Smooth muscle cell (in vitro differentiated cells): ENCODE measurements at regions not wholly inside any gene's neighbourhood (a gene's known extent, or its start where the extent isn't known, plus 50 kb on each side); places are given as distances from the start of the nearest gene placed in this dataset.
A peak's percentile ranks its signal among the peaks of the same experiment; 100 is the strongest.

ENCODE experiments used
- DNase-seq: peaks from one replicate; lab custom pipeline; 2025; ENCODE audit not compliant: unreplicated experiment; lab: John Stamatoyannopoulos, UW
- H2AFZ ChIP-seq: fragments of 200-600 bp; sonication (generic); 2 replicates; pipeline ENCODE4 v1.6.0; 2016; ENCODE audit warnings: antibody characterized with exemption, low read depth, mild to moderate bottlenecking
- H3F3A ChIP-seq: fragments of 200-600 bp; sonication (generic); 2 replicates; pipeline ENCODE4 v1.6.0; 2017; ENCODE audit warnings: antibody characterized with exemption, low read depth
- H3K27ac ChIP-seq: fragments of 200-600 bp; sonication (generic); 2 replicates; pipeline ENCODE4 v1.5.1; 2016; ENCODE audit warnings: low read depth, mild to moderate bottlenecking
- H3K27me3 ChIP-seq: fragments of 200-600 bp; sonication (generic); 2 replicates; pipeline ENCODE4 v1.6.1; 2016; ENCODE audit warnings: low read depth, mild to moderate bottlenecking
- H3K36me3 ChIP-seq: fragments of 200-600 bp; sonication (generic); 2 replicates; pipeline ENCODE4 v1.5.1; 2016; ENCODE audit warnings: low read depth
- H3K4me1 ChIP-seq: fragments of 200-600 bp; sonication (generic); 2 replicates; pipeline ENCODE4 v1.5.1; 2016; ENCODE audit warnings: low read depth
- H3K4me2 ChIP-seq: fragments of 200-600 bp; sonication (generic); 2 replicates; pipeline ENCODE4 v1.6.0; 2016; ENCODE audit warnings: mild to moderate bottlenecking
- H3K4me3 ChIP-seq: fragments of 200-600 bp; sonication (generic); 2 replicates; pipeline ENCODE4 v1.5.1; 2016; ENCODE audit warnings: mild to moderate bottlenecking
- H3K79me2 ChIP-seq: fragments of 200-600 bp; sonication (generic); 2 replicates; pipeline ENCODE4 v1.6.0; 2016; ENCODE audit warnings: low read depth, mild to moderate bottlenecking
- H3K9ac ChIP-seq: fragments of 200-600 bp; sonication (generic); 2 replicates; pipeline ENCODE4 v1.6.0; 2016; ENCODE audit warnings: low read depth
- H3K9me3 ChIP-seq: fragments of 200-600 bp; sonication (generic); replicated peaks from 2 replicates; pipeline ENCODE4 v1.5.1; 2016; ENCODE audit warnings: low read depth
- H4K20me1 ChIP-seq: fragments of 200-600 bp; sonication (generic); 2 replicates; pipeline ENCODE4 v1.6.0; 2016; ENCODE audit warnings: low read depth
- CTCF ChIP-seq: fragments of 200-600 bp; sonication (generic); IDR thresholded peaks from 2 replicates; pipeline ENCODE4 v1.5.1; 2017; ENCODE audit warnings: borderline replicate concordance, mild to moderate bottlenecking, antibody characterized with exemption; ENCODE audit not compliant: insufficient read depth, poor library complexity, severe bottlenecking
- WGBS: methylation state at CpG from one replicate; pipeline ENCODE4 v1.1.7; 2016; ENCODE audit warnings: low lambda C conversion rate; 5-methylcytosine and 5-hydroxymethylcytosine counted together

GRCh38 chr7:22566176-22566575 lies 66.2 kb upstream of the STEAP1B start:
- TF ChIP-seq CTCF = no peak
- Histone ChIP-seq H2AFZ (no peak overlapping the region), H3K4me3 (no peak overlapping the region), H3K9ac (no peak overlapping the region), H3K9me3 (no peaks in the 10 kb centered on the region), H4K20me1 (no peaks in the 10 kb centered on the region), H3K27ac (no peak overlapping the region), H3F3A (peaks cover 6% of the 10 kb centered on the region), H3K4me1 (peaks cover 27% of the 10 kb centered on the region), H3K27me3 (no peaks in the 10 kb centered on the region), H3K36me3 (no peaks in the 10 kb centered on the region), H3K4me2 (peak overlapping the region; percentile 63), H3K79me2 (no peaks in the 10 kb centered on the region)
- WGBS = 94% methylated on average over 4 of the region's 4 CpGs
- no peak for DNase-seq

- Histone ChIP-seq H3K4me1 (peaks cover 33% of the 10 kb centered on the region), H2AFZ (no peak overlapping the region)
These were observed 65.4 kb upstream of the STEAP1B start for GRCh38 chr7:22565315-22565811.

GRCh38 chr7:22564511-22565045 lies 64.6 kb upstream of the STEAP1B start:
- no peak overlapping the region for H2AFZ ChIP-seq
- H3K79me2 ChIP-seq = no peaks in the 10 kb centered on the region
- no peaks in the 10 kb centered on the region for H4K20me1 ChIP-seq
- TF ChIP-seq CTCF = no peak
- no peaks in the 10 kb centered on the region for H3K36me3 ChIP-seq
- 66% methylated on average over 6 of the region's 6 CpGs for WGBS
- H3K9me3 ChIP-seq = no peaks in the 10 kb centered on the region
- H3K9ac ChIP-seq = no peak overlapping the region
- peaks cover 33% of the 10 kb centered on the region for H3K4me1 ChIP-seq
- no peak overlapping the region for H3K4me3 ChIP-seq
- peak overlapping the region; percentile 41 for H3K27ac ChIP-seq
- DNase-seq = no peak
- H3K4me2 ChIP-seq = peak overlapping the region; percentile 63
- H3F3A ChIP-seq = peaks cover 10% of the 10 kb centered on the region
- no peaks in the 10 kb centered on the region for H3K27me3 ChIP-seq

More at GRCh38 chr7:22565315-22565811, 65.4 kb upstream of the STEAP1B start:
- TF ChIP-seq CTCF = no peak
- H3K9me3 ChIP-seq = no peaks in the 10 kb centered on the region
- no peak for DNase-seq
- H3K9ac ChIP-seq = no peak overlapping the region
- 30% methylated on average over 1 of the region's 1 CpG for WGBS
- H3K27me3 ChIP-seq = no peaks in the 10 kb centered on the region
- H3K4me3 ChIP-seq = no peak overlapping the region
- H3K4me2 ChIP-seq = peak overlapping the region; percentile 63
- no peaks in the 10 kb centered on the region for H3K79me2 ChIP-seq
- H3K27ac ChIP-seq = no peak overlapping the region
- no peaks in the 10 kb centered on the region for H3K36me3 ChIP-seq
- no peaks in the 10 kb centered on the region for H4K20me1 ChIP-seq
- H3F3A ChIP-seq = peaks cover 10% of the 10 kb centered on the region
